OCI-LY7 (cell line): ENCODE measurements at regions not wholly inside any gene's neighbourhood (a gene's known extent, or its start where the extent isn't known, plus 50 kb on each side); places are given as distances from the start of the nearest gene placed in this dataset.

Source experiments
- BruUV-seq: library from RNA; stranded (reverse); fragments of 400-500 nt; replicated peaks from 2 replicates; lab custom pipeline; 2021; lab: Mats Ljungman, UMichigan
- CTCF ChIA-PET: fragments of 300-600 bp; sonication (Branson Sonifier 250); formaldehyde crosslinking; loops from one replicate; lab custom pipeline; 2022; ENCODE audit warnings: antibody characterized with exemption; ENCODE audit not compliant: unreplicated experiment; lab: Charles Lee
- POLR2A ChIA-PET: fragments of 300-600 bp; sonication (Branson Sonifier 250); formaldehyde crosslinking; loops from one replicate; lab custom pipeline; 2022; ENCODE audit warnings: antibody characterized with exemption; lab: Charles Lee
- DNase-seq: peaks from one replicate; pipeline ENCODE4 v3.0.0-alpha.2; 2015; ENCODE audit warnings: low spot score
- H2AFZ ChIP-seq: fragments of 200-600 bp; sonication (generic), shearing (Covaris generic); 2 replicates; pipeline ENCODE4 v1.6.1; 2014; ENCODE audit warnings: mild to moderate bottlenecking, antibody characterized with exemption, low read length, moderate library complexity
- H3K27ac ChIP-seq: fragments of 200-600 bp; sonication (generic); 2 replicates; pipeline ENCODE4 v1.5.1; 2014; ENCODE audit warnings: mixed run types, low read depth, mild to moderate bottlenecking, moderate library complexity, low read length, inconsistent platforms; ENCODE audit not compliant: poor library complexity, severe bottlenecking
- H3K36me3 ChIP-seq: fragments of 200-600 bp; sonication (generic); 2 replicates; pipeline ENCODE4 v1.6.1; 2014; ENCODE audit warnings: mild to moderate bottlenecking, antibody characterized with exemption, low read length, moderate library complexity, mixed read lengths; ENCODE audit not compliant: insufficient read depth
- H3K4me1 ChIP-seq: fragments of 200-600 bp; sonication (generic); 2 replicates; pipeline ENCODE4 v1.5.1; 2014; ENCODE audit warnings: mild to moderate bottlenecking, low read length; ENCODE audit not compliant: insufficient read depth, poor library complexity, severe bottlenecking
- H3K4me2 ChIP-seq: fragments of 200-600 bp; sonication (generic); 2 replicates; pipeline ENCODE4 v1.6.1; 2014; ENCODE audit warnings: mild to moderate bottlenecking, low read length
- H3K4me3 ChIP-seq: fragments of 200-600 bp; sonication (generic); 2 replicates; pipeline ENCODE4 v1.5.1; 2014; ENCODE audit warnings: mild to moderate bottlenecking, low read depth, low read length; ENCODE audit not compliant: poor library complexity, severe bottlenecking
- H3K79me2 ChIP-seq: fragments of 200-600 bp; sonication (generic); 2 replicates; pipeline ENCODE4 v1.6.1; 2016; ENCODE audit warnings: low read depth, mild to moderate bottlenecking, low read length, moderate library complexity, mixed read lengths; ENCODE audit not compliant: insufficient read depth
- H3K9me2 ChIP-seq: fragments of 200-600 bp; sonication (generic); 2 replicates; pipeline ENCODE4 v1.6.1; 2016; ENCODE audit warnings: mild to moderate bottlenecking, low read length, mixed read lengths; ENCODE audit not compliant: insufficient read depth
- H3K9me3 ChIP-seq: fragments of 200-600 bp; sonication (generic); 2 replicates; pipeline ENCODE4 v1.6.1; 2014; ENCODE audit warnings: mild to moderate bottlenecking, mixed run types, low read length, mixed read lengths
- H4K20me1 ChIP-seq: fragments of 200-600 bp; sonication (generic); 2 replicates; pipeline ENCODE4 v1.6.1; 2014; ENCODE audit warnings: mild to moderate bottlenecking, antibody characterized with exemption, low read length, moderate library complexity, mixed read lengths; ENCODE audit not compliant: insufficient read depth
- CTCF ChIP-seq: fragments of 200-600 bp; sonication (generic); conservative IDR thresholded peaks from 2 replicates; pipeline ENCODE4 v1.5.1; 2014; ENCODE audit warnings: mild to moderate bottlenecking, antibody characterized with exemption, low read length, moderate library complexity, mixed read lengths
- EZH2phosphoT487 ChIP-seq: fragments of 200-600 bp; sonication (generic); IDR thresholded peaks from 2 replicates; pipeline ENCODE4 v1.6.1; 2018; ENCODE audit warnings: low read depth, borderline replicate concordance, mild to moderate bottlenecking, mixed run types, antibody characterized with exemption, low read length, moderate library complexity, mixed read lengths
- intact Hi-C: fragments of 100-400 bp; cut with micrococcal nuclease; formaldehyde crosslinking; loops from one replicate; pipeline ENCODE4 v1.10.0; 2022; ENCODE audit not compliant: unreplicated experiment

GRCh38 chr1:98306517-98307089 lies 354.9 kb upstream of the SNX7 start:
- Histone ChIP-seq H2AFZ (no peak overlapping the region), H3K4me1 (no peaks in the 10 kb centered on the region), H4K20me1 (no peaks in the 10 kb centered on the region), H3K9me2 (no peaks in the 10 kb centered on the region), H3K79me2 (no peaks in the 10 kb centered on the region), H3K4me3 (no peak overlapping the region), H3K36me3 (no peaks in the 10 kb centered on the region), H3K27ac (no peak overlapping the region), H3K4me2 (no peak overlapping the region), H3K9me3 (no peaks in the 10 kb centered on the region)
- TF ChIP-seq EZH2phosphoT487: no peak
- no peak for TF ChIP-seq CTCF
- no peak for DNase-seq
- CTCF ChIA-PET: no interaction called here
- POLR2A ChIA-PET: interaction anchor here (1.2 kb wide), 1 partner anchor 15 kb away, joined by 5 read pairs; no protein-coding TSS in a partner anchor
- intact Hi-C loops: no loop called here
- no TSS peak for BruUV-seq

GRCh38 chr1:98305362-98305761 lies 356.2 kb upstream of the SNX7 start:
- H3K4me3 ChIP-seq: no peak overlapping the region
- H3K9me2 ChIP-seq: no peaks in the 10 kb centered on the region
- intact Hi-C loops: no loop called here
- BruUV-seq: no TSS peak
- POLR2A ChIA-PET: interaction anchor here (1.2 kb wide), 1 partner anchor 14 kb away, joined by 5 read pairs; no protein-coding TSS in a partner anchor
- no peak for TF ChIP-seq CTCF
- no peak for TF ChIP-seq EZH2phosphoT487
- H3K9me3 ChIP-seq: no peaks in the 10 kb centered on the region
- no peak for DNase-seq
- H3K4me2 ChIP-seq: no peak overlapping the region
- H3K4me1 ChIP-seq: no peaks in the 10 kb centered on the region
- no peaks in the 10 kb centered on the region for H3K79me2 ChIP-seq
- no peaks in the 10 kb centered on the region for H3K36me3 ChIP-seq
- no peaks in the 10 kb centered on the region for H4K20me1 ChIP-seq
- CTCF ChIA-PET: no interaction called here
- no peak overlapping the region for H3K27ac ChIP-seq
- H2AFZ ChIP-seq: no peak overlapping the region

- intact Hi-C loops: no loop called here
- Histone ChIP-seq H3K36me3 (no peaks in the 10 kb centered on the region), H3K9me3 (no peaks in the 10 kb centered on the region), H3K4me3 (no peak overlapping the region), H4K20me1 (no peaks in the 10 kb centered on the region), H3K27ac (no peak overlapping the region), H2AFZ (no peak overlapping the region), H3K4me2 (no peak overlapping the region), H3K9me2 (no peaks in the 10 kb centered on the region), H3K4me1 (no peaks in the 10 kb centered on the region), H3K79me2 (no peaks in the 10 kb centered on the region)
- no peak for DNase-seq
- no TSS peak for BruUV-seq
- POLR2A ChIA-PET: no interaction called here
- CTCF ChIA-PET: no interaction called here
- TF ChIP-seq EZH2phosphoT487 (no peak), CTCF (no peak)
Measured at GRCh38 chr1:98304888-98305287, 356.6 kb upstream of the SNX7 start.
